ENCODE measurements at regions not wholly inside any gene's neighbourhood (a gene's known extent, or its start where the extent isn't known, plus 50 kb on each side); places are given as distances from the start of the nearest gene placed in this dataset.
"Not testable (repeated sequence)": the region's sequence is repeated elsewhere in the genome, so short reads cannot be mapped to it uniquely, and the experiment has no call there.

DNA sequence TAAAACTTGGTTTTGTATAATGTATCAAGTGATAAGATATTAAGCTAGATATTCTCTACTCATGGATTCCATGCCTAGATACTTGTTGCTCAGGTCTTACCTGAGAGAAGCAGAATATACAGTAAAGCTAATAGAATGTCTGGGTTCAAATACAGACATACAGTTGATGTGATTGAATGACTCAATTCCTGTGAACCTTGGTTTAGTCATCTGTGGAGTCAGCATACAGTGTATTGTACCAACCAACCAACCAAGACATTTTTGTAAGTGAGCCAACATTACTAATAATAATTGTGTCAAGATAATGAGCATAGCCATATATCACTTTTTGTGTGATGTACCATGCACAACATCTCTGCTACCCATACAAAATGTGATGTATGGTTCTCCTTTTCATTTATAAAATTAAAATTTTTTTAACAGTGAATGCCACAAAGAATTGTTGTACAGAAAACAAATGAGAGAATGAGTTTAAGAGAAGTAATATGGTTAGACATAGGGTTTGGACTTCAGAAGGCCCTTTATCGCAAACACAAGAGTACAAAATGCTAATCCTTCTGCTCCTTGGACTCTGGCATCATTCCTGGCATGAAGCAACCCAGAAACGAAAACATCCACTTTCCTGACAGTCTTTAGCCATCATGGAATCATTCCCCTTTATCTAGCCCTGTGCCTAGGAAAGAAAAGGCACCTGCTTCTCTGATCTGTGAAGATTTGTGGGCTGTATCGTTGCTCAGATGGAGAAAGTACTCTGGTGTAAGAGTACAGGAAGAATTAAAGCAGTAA, 977.2 kb upstream of the USP15 start:
- Mint-ChIP-seq H3K4me1 (ENCODE audit: insufficient read depth, unreplicated experiment) (no peaks in the 10 kb centered on the region), H3K4me3 (ENCODE audit: unreplicated experiment) (no peak overlapping the region), H3K36me3 (ENCODE audit: insufficient read depth, unreplicated experiment) (no peaks in the 10 kb centered on the region), H3K27ac (ENCODE audit: low read depth, unreplicated experiment) (no peak overlapping the region), H3K27me3 (ENCODE audit: insufficient read depth, unreplicated experiment) (no peaks in the 10 kb centered on the region), H3K9me3 (ENCODE audit: unreplicated experiment) (peaks cover 12% of the 10 kb centered on the region)
- no TSS peak for BruUV-seq (replicated peaks)
- intact Hi-C loops (cut with micrococcal nuclease), result no loop called here
- peak; percentile 52 for DNase-seq (ENCODE audit: unreplicated experiment)
- CTCF ChIA-PET, result interaction anchor here (0.7 kb wide), 1 partner anchor 42 kb away, joined by 3 read pairs; no protein-coding TSS in a partner anchor
- POLR2A ChIA-PET, result no interaction called here
- TF ChIP-seq CTCF (IDR thresholded peaks at IDR 0.05; ENCODE audit: unreplicated experiment), result no peak

DNA sequence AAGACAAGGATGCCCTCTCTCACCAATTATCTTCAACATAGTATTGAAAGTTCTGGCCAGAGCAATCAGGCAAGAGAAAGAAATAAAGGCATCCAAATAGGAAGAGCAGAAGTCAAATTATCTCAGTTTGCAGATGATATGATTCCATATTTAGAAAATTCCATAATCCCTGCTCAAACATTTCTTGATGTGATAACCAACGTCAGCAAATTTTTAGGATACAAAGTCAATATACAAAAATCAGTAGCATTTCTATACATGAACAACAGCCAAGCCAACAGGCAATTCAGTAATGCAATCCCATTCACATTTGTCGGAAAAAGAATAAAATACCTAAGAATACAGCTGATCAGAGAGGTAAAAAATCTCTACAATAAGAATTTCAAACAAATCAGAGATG, 969.7 kb upstream of the USP15 start:
- Mint-ChIP-seq H3K4me3 (ENCODE audit: unreplicated experiment) (no peak overlapping the region), H3K4me1 (ENCODE audit: insufficient read depth, unreplicated experiment) (peaks cover 14% of the 10 kb centered on the region), H3K36me3 (ENCODE audit: insufficient read depth, unreplicated experiment) (peaks cover 7% of the 10 kb centered on the region), H3K27ac (ENCODE audit: low read depth, unreplicated experiment) (no peak overlapping the region), H3K27me3 (ENCODE audit: insufficient read depth, unreplicated experiment) (no peaks in the 10 kb centered on the region), H3K9me3 (ENCODE audit: unreplicated experiment) (peaks cover 17% of the 10 kb centered on the region)
- no TSS peak for BruUV-seq (replicated peaks)
- intact Hi-C loops (cut with micrococcal nuclease), result no loop called here
- POLR2A ChIA-PET, result no interaction called here
- TF ChIP-seq CTCF (IDR thresholded peaks at IDR 0.05; ENCODE audit: unreplicated experiment), result no peak
- CTCF ChIA-PET, result no interaction called here
- no peak for DNase-seq (ENCODE audit: unreplicated experiment)

GRCh38 chr12:61291647-61292046, 968.6 kb upstream of the USP15 start:
- TF ChIP-seq CTCF (IDR thresholded peaks at IDR 0.05; ENCODE audit: unreplicated experiment), result no peak
- ChIA-PET CTCF (no interaction called here), POLR2A (no interaction called here)
- H3K27ac Mint-ChIP-seq (ENCODE audit: low read depth, unreplicated experiment), result peak overlapping the region; percentile 64
- H3K4me1 Mint-ChIP-seq (ENCODE audit: insufficient read depth, unreplicated experiment), result peaks cover 14% of the 10 kb centered on the region
- peak; percentile 32 for DNase-seq (ENCODE audit: unreplicated experiment)
- no peak overlapping the region for H3K4me3 Mint-ChIP-seq (ENCODE audit: unreplicated experiment)
- intact Hi-C loops (cut with micrococcal nuclease), result no loop called here
- H3K9me3 Mint-ChIP-seq (ENCODE audit: unreplicated experiment), result peaks cover 13% of the 10 kb centered on the region
- H3K27me3 Mint-ChIP-seq (ENCODE audit: insufficient read depth, unreplicated experiment), result no peaks in the 10 kb centered on the region
- no TSS peak for BruUV-seq (replicated peaks)
- H3K36me3 Mint-ChIP-seq (ENCODE audit: insufficient read depth, unreplicated experiment), result peaks cover 7% of the 10 kb centered on the region

- CTCF ChIA-PET; H3K4me3 Mint-ChIP-seq (ENCODE audit: unreplicated experiment); H3K27me3 Mint-ChIP-seq (ENCODE audit: insufficient read depth, unreplicated experiment); H3K36me3 Mint-ChIP-seq (ENCODE audit: insufficient read depth, unreplicated experiment); intact Hi-C loops (cut with micrococcal nuclease); H3K27ac Mint-ChIP-seq (ENCODE audit: low read depth, unreplicated experiment); H3K9me3 Mint-ChIP-seq (ENCODE audit: unreplicated experiment); POLR2A ChIA-PET; BruUV-seq (replicated peaks); DNase-seq (ENCODE audit: unreplicated experiment): not testable (repeated sequence)
- peaks cover 14% of the 10 kb centered on the region for H3K4me1 Mint-ChIP-seq (ENCODE audit: insufficient read depth, unreplicated experiment)
Measured at GRCh38 chr12:61294011-61294410, 966.2 kb upstream of the USP15 start.

Measured in MCF 10A (cell line).